ENCODE measurements at regions not wholly inside any gene's neighbourhood (a gene's known extent, or its start where the extent isn't known, plus 50 kb on each side); places are given as distances from the start of the nearest gene placed in this dataset.

DNA sequence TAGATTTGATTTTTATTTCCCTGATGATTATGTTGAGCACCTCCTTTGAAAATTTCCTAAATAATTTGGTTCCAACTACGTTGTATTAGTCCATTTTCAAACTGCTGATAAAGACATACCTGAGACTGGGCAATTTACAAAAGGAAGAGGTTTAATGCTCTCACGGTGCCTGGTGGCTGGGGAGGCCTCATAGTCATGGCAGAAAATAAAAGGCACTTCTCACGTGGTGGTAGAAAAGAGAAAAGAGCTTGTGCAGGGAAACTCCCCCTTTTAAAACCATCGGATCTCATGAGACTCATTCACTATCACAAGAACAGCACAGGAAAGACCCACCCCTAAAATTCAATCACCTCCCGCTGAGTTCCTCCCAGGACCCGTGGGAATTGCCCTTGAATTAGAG, 372.3 kb downstream of the RPL10L start:
- TF ChIP-seq POLR2A (IDR thresholded peaks at IDR 0.05) (no peak), EP300 (IDR thresholded peaks at IDR 0.05) (no peak), POLR2AphosphoS5 (IDR thresholded peaks at IDR 0.05) (no peak)
- TF ChIP-seq, protein P1, sequence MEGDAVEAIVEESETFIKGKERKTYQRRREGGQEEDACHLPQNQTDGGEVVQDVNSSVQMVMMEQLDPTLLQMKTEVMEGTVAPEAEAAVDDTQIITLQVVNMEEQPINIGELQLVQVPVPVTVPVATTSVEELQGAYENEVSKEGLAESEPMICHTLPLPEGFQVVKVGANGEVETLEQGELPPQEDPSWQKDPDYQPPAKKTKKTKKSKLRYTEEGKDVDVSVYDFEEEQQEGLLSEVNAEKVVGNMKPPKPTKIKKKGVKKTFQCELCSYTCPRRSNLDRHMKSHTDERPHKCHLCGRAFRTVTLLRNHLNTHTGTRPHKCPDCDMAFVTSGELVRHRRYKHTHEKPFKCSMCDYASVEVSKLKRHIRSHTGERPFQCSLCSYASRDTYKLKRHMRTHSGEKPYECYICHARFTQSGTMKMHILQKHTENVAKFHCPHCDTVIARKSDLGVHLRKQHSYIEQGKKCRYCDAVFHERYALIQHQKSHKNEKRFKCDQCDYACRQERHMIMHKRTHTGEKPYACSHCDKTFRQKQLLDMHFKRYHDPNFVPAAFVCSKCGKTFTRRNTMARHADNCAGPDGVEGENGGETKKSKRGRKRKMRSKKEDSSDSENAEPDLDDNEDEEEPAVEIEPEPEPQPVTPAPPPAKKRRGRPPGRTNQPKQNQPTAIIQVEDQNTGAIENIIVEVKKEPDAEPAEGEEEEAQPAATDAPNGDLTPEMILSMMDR (IDR thresholded peaks at IDR 0.05): no peak
- no peak overlapping the region for H3K4me3 ChIP-seq
- H3K27ac ChIP-seq: no peak overlapping the region
- H3K36me3 ChIP-seq: no peaks in the 10 kb centered on the region
- H3K27me3 ChIP-seq: no peaks in the 10 kb centered on the region
- H3K9me3 ChIP-seq: no peaks in the 10 kb centered on the region
- no peak for DNase-seq
- intact Hi-C loops (cut with DNase I; ENCODE audit: low total_unique reads): no loop called here
- H3K4me1 ChIP-seq: no peaks in the 10 kb centered on the region
- 57 to 65% (median 60%) methylated on average over 6 of the region's 6 CpGs for WGBS, 5 donors

DNA sequence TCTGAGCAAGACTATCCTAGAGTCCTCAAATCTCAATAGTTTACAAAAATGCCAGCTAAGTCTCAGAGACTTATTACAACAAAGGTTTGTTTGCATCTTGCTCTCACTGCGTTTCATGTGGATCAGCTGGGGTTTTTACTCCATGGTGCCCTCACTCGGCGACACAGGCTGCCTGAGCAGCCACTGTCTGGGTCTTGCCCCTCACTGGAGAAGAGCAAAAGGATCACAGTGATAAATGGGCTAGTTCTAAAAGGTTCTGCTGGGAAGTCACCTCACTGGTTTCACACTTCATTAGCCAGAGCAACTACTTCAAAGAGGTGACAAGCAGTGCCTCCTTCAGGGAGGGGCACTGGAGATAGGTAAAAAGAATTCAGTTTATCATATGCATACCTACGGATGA, 392.0 kb downstream of the RPL10L start:
- WGBS, 5 donors: 47 to 65% (median 58%) methylated on average over 4 of the region's 4 CpGs
- DNase-seq: no peak
- no peaks in the 10 kb centered on the region for H3K36me3 ChIP-seq

DNA sequence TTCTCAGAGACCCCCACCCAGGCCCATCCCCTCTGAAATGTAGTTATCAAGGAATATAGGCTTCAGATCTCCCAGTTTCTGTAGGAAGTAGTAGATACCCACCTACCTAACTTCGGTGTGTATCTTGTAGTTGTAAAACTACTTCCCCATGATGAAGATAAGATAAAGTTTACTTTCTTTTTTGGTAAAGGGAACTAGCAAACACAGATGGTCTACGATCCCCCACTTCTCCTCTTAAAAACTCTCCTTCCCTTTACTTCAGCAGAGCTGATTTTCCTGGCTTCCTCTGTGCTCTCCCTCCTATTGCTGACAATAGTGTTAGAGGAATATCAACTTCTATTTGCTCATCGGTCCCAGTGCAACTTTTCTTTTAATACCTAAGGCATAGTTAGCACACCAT, 395.2 kb downstream of the RPL10L start:
- WGBS, 5 donors: 32 to 66% (median 58%) methylated on average over 3 of the region's 3 CpGs
- intact Hi-C loops (cut with DNase I; ENCODE audit: low total_unique reads): no loop called here
- Histone ChIP-seq H3K4me3 (no peak overlapping the region), H3K27me3 (no peaks in the 10 kb centered on the region), H3K9me3 (no peaks in the 10 kb centered on the region), H3K36me3 (no peaks in the 10 kb centered on the region), H3K27ac (no peak overlapping the region), H3K4me1 (no peaks in the 10 kb centered on the region)
- DNase-seq: no peak
- TF ChIP-seq EP300 (IDR thresholded peaks at IDR 0.05): no peak
- TF ChIP-seq, protein P1 (IDR thresholded peaks at IDR 0.05): no peak
- no peak for TF ChIP-seq POLR2AphosphoS5 (IDR thresholded peaks at IDR 0.05)
- no peak for TF ChIP-seq POLR2A (IDR thresholded peaks at IDR 0.05)

More for the DNA sequence above, 392.0 kb downstream of the RPL10L start:
- Histone ChIP-seq H3K9me3 (no peaks in the 10 kb centered on the region), H3K4me3 (no peak overlapping the region), H3K4me1 (no peaks in the 10 kb centered on the region), H3K27me3 (no peaks in the 10 kb centered on the region), H3K27ac (no peak overlapping the region)
- intact Hi-C loops (cut with DNase I; ENCODE audit: low total_unique reads): no loop called here
- TF ChIP-seq, protein P1 (IDR thresholded peaks at IDR 0.05): no peak
- TF ChIP-seq EP300 (IDR thresholded peaks at IDR 0.05) (no peak), POLR2A (IDR thresholded peaks at IDR 0.05) (no peak), POLR2AphosphoS5 (IDR thresholded peaks at IDR 0.05) (no peak)

DNA sequence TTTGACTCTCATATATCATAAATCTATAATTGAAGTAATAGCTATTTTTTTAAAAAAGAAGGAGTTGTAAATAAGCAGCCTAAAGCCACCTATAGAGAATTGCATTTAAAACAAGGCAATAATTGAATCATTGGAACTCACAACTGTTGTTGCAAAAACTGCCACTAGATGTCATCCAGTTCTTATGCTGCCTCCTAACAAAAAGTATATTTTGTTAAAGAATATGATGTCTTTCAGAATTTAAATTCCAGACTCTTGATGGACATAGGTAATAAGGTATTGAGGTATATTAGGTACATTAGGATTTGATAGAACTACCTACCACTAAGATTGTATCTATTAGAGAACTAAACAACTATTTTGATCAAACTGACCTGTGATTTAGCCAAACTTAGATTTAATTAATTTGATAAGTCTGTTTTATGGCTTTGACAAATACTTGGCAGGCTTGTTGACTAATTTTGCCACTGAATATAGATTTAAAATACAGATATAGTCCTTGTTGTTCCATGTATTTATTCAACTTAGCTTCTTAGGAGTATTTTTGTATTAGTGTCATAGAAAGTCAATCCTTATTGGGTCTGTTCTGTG, 401.4 kb downstream of the RPL10L start:
- TF ChIP-seq POLR2AphosphoS5 (IDR thresholded peaks at IDR 0.05): no peak
- TF ChIP-seq, protein P1 (IDR thresholded peaks at IDR 0.05): peak in 3 of 7 experiments; percentile 21 to 27 (median 27)
- no peaks in the 10 kb centered on the region for H3K36me3 ChIP-seq
- H3K9me3 ChIP-seq: no peaks in the 10 kb centered on the region
- no peaks in the 10 kb centered on the region for H3K4me1 ChIP-seq
- peak in 1 of 2 donors; percentile 62 for DNase-seq
- H3K4me3 ChIP-seq: no peak overlapping the region
- no peaks in the 10 kb centered on the region for H3K27me3 ChIP-seq
- H3K27ac ChIP-seq: no peak overlapping the region
- intact Hi-C loops (cut with DNase I; ENCODE audit: low total_unique reads): no loop called here
